WI38 (cell line): ENCODE measurements at regions not wholly inside any gene's neighbourhood (a gene's known extent, or its start where the extent isn't known, plus 50 kb on each side); places are given as distances from the start of the nearest gene placed in this dataset.

Experiments
- H3K4me3 ChIP-seq: 2 replicates; pipeline ENCODE4 v1.5.1; 2011; ENCODE audit warnings: low read depth, mild to moderate bottlenecking, control low read depth, low read length
- TF ChIP-seq, protein P1 (sequence below): IDR thresholded peaks from 2 replicates; pipeline ENCODE4 v1.5.1; 2012; ENCODE audit warnings: low read depth, mild to moderate bottlenecking, control low read depth, low read length

- H3K4me3 ChIP-seq, result no peak overlapping the region
- TF ChIP-seq, protein P1, sequence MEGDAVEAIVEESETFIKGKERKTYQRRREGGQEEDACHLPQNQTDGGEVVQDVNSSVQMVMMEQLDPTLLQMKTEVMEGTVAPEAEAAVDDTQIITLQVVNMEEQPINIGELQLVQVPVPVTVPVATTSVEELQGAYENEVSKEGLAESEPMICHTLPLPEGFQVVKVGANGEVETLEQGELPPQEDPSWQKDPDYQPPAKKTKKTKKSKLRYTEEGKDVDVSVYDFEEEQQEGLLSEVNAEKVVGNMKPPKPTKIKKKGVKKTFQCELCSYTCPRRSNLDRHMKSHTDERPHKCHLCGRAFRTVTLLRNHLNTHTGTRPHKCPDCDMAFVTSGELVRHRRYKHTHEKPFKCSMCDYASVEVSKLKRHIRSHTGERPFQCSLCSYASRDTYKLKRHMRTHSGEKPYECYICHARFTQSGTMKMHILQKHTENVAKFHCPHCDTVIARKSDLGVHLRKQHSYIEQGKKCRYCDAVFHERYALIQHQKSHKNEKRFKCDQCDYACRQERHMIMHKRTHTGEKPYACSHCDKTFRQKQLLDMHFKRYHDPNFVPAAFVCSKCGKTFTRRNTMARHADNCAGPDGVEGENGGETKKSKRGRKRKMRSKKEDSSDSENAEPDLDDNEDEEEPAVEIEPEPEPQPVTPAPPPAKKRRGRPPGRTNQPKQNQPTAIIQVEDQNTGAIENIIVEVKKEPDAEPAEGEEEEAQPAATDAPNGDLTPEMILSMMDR, result no peak
Measured at GRCh38 chr2:172322049-172322448, 105.3 kb upstream of the ITGA6 start.

DNA sequence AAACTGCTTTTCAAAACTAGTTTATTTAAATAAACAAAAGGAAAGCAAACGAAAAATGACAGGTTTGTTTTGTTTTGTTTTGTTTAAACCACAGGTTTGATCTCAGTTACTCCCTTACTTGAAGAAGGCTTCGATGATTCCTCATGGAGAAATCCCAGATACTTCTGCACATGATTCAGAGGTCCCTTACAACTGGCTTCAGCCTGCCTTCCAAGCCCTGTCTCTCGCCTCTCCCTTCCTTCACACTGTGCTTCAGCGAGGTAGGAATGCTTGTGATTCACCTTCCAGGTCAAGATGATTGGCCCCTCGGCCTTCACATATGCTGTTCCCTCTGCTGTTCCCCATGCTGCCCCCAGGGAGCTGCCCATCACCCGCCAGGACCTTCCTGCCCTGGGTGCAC is 104.1 kb upstream of the ITGA6 start:
- no peak overlapping the region for H3K4me3 ChIP-seq
- TF ChIP-seq, protein P1, result no peak

DNA sequence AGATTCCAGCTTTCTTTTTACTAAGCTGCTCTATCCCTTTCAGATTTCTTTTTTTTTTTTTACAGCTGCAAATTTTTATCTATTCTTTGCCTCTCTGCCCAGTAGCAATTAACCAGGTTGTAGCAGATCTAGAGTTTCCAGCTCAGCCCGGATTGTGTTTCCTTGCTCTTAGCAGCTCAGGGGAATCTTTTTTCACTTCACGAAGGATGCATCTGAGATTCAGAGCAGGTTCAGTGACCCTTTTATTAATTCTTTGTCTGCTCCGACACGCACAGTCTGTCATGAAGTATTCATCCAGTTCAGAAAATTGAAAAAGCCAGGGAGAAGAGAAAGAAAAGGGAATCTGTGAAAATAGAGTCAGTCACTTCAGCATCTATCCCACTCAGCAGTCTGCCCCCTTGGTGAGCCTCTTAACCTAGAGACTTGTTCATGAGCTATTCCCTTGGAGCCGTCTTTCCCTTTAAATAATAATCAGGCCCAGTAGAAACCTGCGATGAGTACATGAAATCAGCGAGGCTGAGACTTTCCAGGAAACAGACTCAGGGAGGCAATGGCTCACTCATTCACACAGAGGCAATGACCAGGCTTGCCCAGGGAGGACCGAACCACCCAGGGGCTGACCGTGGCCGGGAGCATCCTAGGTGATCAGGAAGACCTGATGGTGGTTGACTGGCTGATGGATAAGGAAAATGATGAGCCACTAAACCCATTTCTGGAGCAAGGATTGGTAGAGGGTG is 103.4 kb upstream of the ITGA6 start:
- no peak overlapping the region for H3K4me3 ChIP-seq
- TF ChIP-seq, protein P1, result no peak

- TF ChIP-seq, protein P1, result no peak
- H3K4me3 ChIP-seq, result no peak overlapping the region
Measured at GRCh38 chr2:172326211-172326509, 101.2 kb upstream of the ITGA6 start.

DNA sequence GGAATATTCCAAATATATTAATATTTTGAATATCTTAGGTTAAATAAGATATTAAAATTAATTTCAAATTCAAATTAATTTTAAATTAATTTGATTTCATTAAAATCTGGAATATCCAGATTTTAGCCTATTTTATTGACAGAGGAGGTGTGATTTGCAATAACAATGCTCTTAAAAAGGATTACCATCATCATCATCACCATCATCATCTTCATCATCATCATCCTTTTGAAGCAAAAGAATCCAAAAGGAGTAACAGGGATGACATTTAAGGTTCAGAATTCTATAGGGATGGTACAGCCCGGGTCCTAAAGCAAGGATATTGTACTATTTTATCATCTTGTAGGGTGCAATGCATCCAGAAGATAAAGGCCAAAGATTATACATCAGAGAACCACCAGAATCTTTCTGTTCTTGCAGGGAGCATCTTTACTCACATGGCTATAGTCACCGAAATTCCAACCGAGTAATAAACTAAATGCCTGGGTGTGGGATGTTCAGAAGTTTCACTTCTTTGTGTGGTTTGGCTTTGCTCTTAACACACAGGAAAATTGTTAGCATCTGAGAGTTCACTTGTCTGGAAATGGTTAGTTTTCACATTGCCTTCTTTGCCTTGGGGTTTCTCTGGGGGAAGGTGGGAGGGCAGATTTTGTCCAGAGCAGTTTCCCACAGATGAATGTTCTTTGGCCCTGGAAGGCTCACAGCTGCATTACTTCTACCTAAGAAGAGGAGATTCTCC is 99.1 kb upstream of the ITGA6 start:
- no peak overlapping the region for H3K4me3 ChIP-seq
- TF ChIP-seq, protein P1, result no peak

DNA sequence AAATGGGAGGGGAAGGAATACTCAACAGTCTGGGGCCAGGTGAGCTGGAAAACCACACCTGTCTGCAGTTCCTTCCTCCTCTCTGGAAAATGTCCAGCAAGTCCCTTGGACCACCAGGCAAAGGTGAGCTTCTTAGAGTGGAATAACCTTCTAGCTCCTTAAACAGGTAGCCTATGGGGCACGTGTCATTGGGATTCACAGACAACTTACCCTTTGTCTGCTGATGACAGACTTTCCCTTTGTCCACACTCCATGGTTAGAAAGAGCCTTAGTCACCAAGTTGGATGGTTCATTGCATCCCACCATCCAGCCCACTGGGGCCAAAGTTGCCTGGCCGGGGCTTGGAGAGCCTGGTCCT is 98.0 kb upstream of the ITGA6 start:
- TF ChIP-seq, protein P1, result no peak
- no peak overlapping the region for H3K4me3 ChIP-seq
